GM23248 (cell line): ENCODE measurements at regions not wholly inside any gene's neighbourhood (a gene's known extent, or its start where the extent isn't known, plus 50 kb on each side); places are given as distances from the start of the nearest gene placed in this dataset.

Experiments used
- DNase-seq: peaks from one replicate; pipeline ENCODE4 v3.0.0-alpha.2; 2015
- H2AFZ ChIP-seq: fragments of 200-600 bp; sonication (generic); 2 replicates; pipeline ENCODE4 v1.6.1; 2016; ENCODE audit warnings: antibody characterized with exemption
- H3F3A ChIP-seq: fragments of 200-600 bp; sonication (generic); 2 replicates; pipeline ENCODE4 v1.6.1; 2016; ENCODE audit warnings: mild to moderate bottlenecking, antibody characterized with exemption, mixed run types; ENCODE audit not compliant: insufficient read depth
- H3K27ac ChIP-seq: fragments of 200-600 bp; sonication (generic); 2 replicates; pipeline ENCODE4 v1.5.1; 2016; ENCODE audit warnings: mild to moderate bottlenecking
- H3K27me3 ChIP-seq: fragments of 200-600 bp; sonication (generic); replicated peaks from 2 replicates; pipeline ENCODE4 v1.6.1; 2016; ENCODE audit warnings: mild to moderate bottlenecking; ENCODE audit not compliant: insufficient read depth
- H3K36me3 ChIP-seq: fragments of 200-600 bp; sonication (generic); 2 replicates; pipeline ENCODE4 v1.6.1; 2016; ENCODE audit warnings: low read depth, mild to moderate bottlenecking
- H3K4me1 ChIP-seq: fragments of 200-600 bp; sonication (generic); 2 replicates; pipeline ENCODE4 v1.6.1; 2016; ENCODE audit warnings: mild to moderate bottlenecking; ENCODE audit not compliant: insufficient read depth
- H3K4me2 ChIP-seq: fragments of 200-600 bp; sonication (generic); one replicate; pipeline ENCODE4 v1.6.1; 2016; ENCODE audit warnings: mild to moderate bottlenecking; ENCODE audit not compliant: unreplicated experiment
- H3K4me3 ChIP-seq: fragments of 200-600 bp; sonication (generic); 2 replicates; pipeline ENCODE4 v1.5.1; 2016; ENCODE audit warnings: mild to moderate bottlenecking
- H3K79me2 ChIP-seq: fragments of 200-600 bp; sonication (generic); 2 replicates; pipeline ENCODE4 v1.6.1; 2016; ENCODE audit warnings: mild to moderate bottlenecking; ENCODE audit not compliant: insufficient read depth
- H3K9ac ChIP-seq: fragments of 200-600 bp; sonication (generic); 2 replicates; pipeline ENCODE4 v1.6.1; 2016; ENCODE audit warnings: mild to moderate bottlenecking
- H3K9me2 ChIP-seq: fragments of 200-600 bp; sonication (generic); 2 replicates; pipeline ENCODE4 v1.6.1; 2016; ENCODE audit warnings: mixed run types, mild to moderate bottlenecking, moderate library complexity; ENCODE audit not compliant: insufficient read depth
- H3K9me3 ChIP-seq: fragments of 200-600 bp; sonication (generic); one replicate; pipeline ENCODE4 v1.6.1; 2017; ENCODE audit warnings: low read depth
- H4K20me1 ChIP-seq: fragments of 200-600 bp; sonication (generic); 2 replicates; pipeline ENCODE4 v1.6.0; 2016; ENCODE audit not compliant: insufficient read depth
- EZH2 ChIP-seq: fragments of 200-600 bp; sonication (generic); IDR thresholded peaks from 2 replicates; pipeline ENCODE4 v1.6.1; 2018; ENCODE audit warnings: antibody characterized with exemption, mild to moderate bottlenecking; ENCODE audit not compliant: insufficient read depth, poor library complexity, severe bottlenecking
- EZH2phosphoT487 ChIP-seq: fragments of 200-600 bp; sonication (generic); IDR thresholded peaks from 2 replicates; pipeline ENCODE4 v1.6.1; 2018; ENCODE audit warnings: antibody characterized with exemption, moderate library complexity, mild to moderate bottlenecking, low read depth; ENCODE audit not compliant: insufficient read depth
- WGBS, 2 experiments: methylation state at CpG; one replicate each; pipeline ENCODE4 v1.1.6; 2015 to 2017; ENCODE audit warnings: low lambda C conversion rate in 2 of 2, low coverage in 1 of 2; ENCODE audit errors: missing lambda C conversion rate in 2 of 2; 5-methylcytosine and 5-hydroxymethylcytosine counted together
- in situ Hi-C: fragments of 300-500 bp; cut with MboI; formaldehyde crosslinking; loops from 2 replicates; pipeline ENCODE4 v1.15.0; 2020

GRCh38 chr9:82920154-82920553 is 142.8 kb downstream of the RASEF start:
- Histone ChIP-seq H3K4me1 (no peaks in the 10 kb centered on the region), H3K4me3 (no peak overlapping the region), H3K4me2 (no peak overlapping the region), H3K27ac (no peak overlapping the region), H3K9ac (no peak overlapping the region), H3K9me3 (no peaks in the 10 kb centered on the region), H3K27me3 (no peaks in the 10 kb centered on the region), H3K9me2 (no peaks in the 10 kb centered on the region), H3F3A (no peaks in the 10 kb centered on the region), H2AFZ (no peak overlapping the region), H4K20me1 (no peaks in the 10 kb centered on the region), H3K36me3 (no peaks in the 10 kb centered on the region), H3K79me2 (no peaks in the 10 kb centered on the region)
- TF ChIP-seq EZH2phosphoT487 (no peak), EZH2 (no peak)
- in situ Hi-C loops = no loop called here
- WGBS, 2 experiments = 0 to 3% methylated on average over 2 of the region's 2 CpGs
- no peak for DNase-seq

GRCh38 chr9:82922686-82923085 is 140.3 kb downstream of the RASEF start:
- Histone ChIP-seq H3F3A (no peaks in the 10 kb centered on the region), H3K9me2 (no peaks in the 10 kb centered on the region), H3K36me3 (no peaks in the 10 kb centered on the region), H3K4me1 (no peaks in the 10 kb centered on the region), H2AFZ (no peak overlapping the region), H4K20me1 (no peaks in the 10 kb centered on the region), H3K27ac (no peak overlapping the region), H3K27me3 (no peaks in the 10 kb centered on the region), H3K9me3 (no peaks in the 10 kb centered on the region), H3K4me3 (no peak overlapping the region), H3K79me2 (no peaks in the 10 kb centered on the region), H3K4me2 (no peak overlapping the region), H3K9ac (no peak overlapping the region)
- no peak for DNase-seq
- no peak for TF ChIP-seq EZH2
- no peak for TF ChIP-seq EZH2phosphoT487
- in situ Hi-C loops = no loop called here
- 63 to 65% methylated on average over 10 of the region's 10 CpGs for WGBS, 2 experiments

- Histone ChIP-seq H3K27ac (no peak overlapping the region), H2AFZ (no peak overlapping the region), H3K9me3 (no peaks in the 10 kb centered on the region), H3K4me1 (no peaks in the 10 kb centered on the region), H3K4me2 (no peak overlapping the region), H3F3A (no peaks in the 10 kb centered on the region), H3K36me3 (no peaks in the 10 kb centered on the region), H3K9me2 (no peaks in the 10 kb centered on the region), H3K4me3 (no peak overlapping the region), H3K79me2 (no peaks in the 10 kb centered on the region), H4K20me1 (no peaks in the 10 kb centered on the region), H3K27me3 (no peaks in the 10 kb centered on the region), H3K9ac (no peak overlapping the region)
- 55 to 58% methylated on average over 13 of the region's 13 CpGs for WGBS, 2 experiments
- DNase-seq = no peak
- in situ Hi-C loops = no loop called here
- TF ChIP-seq EZH2phosphoT487 = no peak
- TF ChIP-seq EZH2 = no peak
These were observed 139.6 kb downstream of the RASEF start for GRCh38 chr9:82923092-82923911.

- no peak for TF ChIP-seq EZH2
- no peak for TF ChIP-seq EZH2phosphoT487
- Histone ChIP-seq H2AFZ (no peak overlapping the region), H3K9me2 (no peaks in the 10 kb centered on the region), H3K79me2 (no peaks in the 10 kb centered on the region), H3K27me3 (no peaks in the 10 kb centered on the region), H3K9ac (no peak overlapping the region), H3K4me2 (no peak overlapping the region), H3K4me1 (no peaks in the 10 kb centered on the region), H3K9me3 (no peaks in the 10 kb centered on the region), H3K4me3 (no peak overlapping the region), H4K20me1 (no peaks in the 10 kb centered on the region), H3K27ac (no peak overlapping the region), H3F3A (no peaks in the 10 kb centered on the region), H3K36me3 (no peaks in the 10 kb centered on the region)
- in situ Hi-C loops = no loop called here
- WGBS, 2 experiments = 40 to 46% methylated on average over 8 of the region's 8 CpGs
- DNase-seq = no peak
These were observed 138.9 kb downstream of the RASEF start for GRCh38 chr9:82923912-82924605.
